LoVo (cell line): ENCODE measurements at regions not wholly inside any gene's neighbourhood (a gene's known extent, or its start where the extent isn't known, plus 50 kb on each side); places are given as distances from the start of the nearest gene placed in this dataset.
"Not testable (repeated sequence)": the region's sequence is repeated elsewhere in the genome, so short reads cannot be mapped to it uniquely, and the experiment has no call there.

Experiments used
- DNase-seq: peaks from one replicate; pipeline ENCODE4 v3.0.0-alpha.2; 2016; ENCODE audit warnings: low spot score

DNA sequence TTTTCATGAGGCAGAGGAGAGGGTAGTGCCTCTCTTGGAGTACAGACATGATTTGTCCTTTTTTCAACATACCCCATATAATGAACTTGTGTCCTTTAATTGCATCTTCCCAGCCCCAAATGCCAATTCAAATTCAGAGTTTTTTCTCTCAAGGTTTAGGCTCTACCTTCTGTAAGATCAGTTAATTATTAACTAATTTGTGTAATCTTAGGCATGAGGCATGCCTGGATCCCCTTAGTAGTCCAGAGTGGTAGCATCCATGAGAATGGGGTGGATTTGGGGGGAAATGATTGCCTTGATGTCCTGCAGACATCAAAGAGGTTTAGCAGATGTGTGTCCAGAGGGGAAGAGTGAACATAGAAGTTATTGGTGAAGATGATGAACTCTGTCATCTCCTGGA is 533.3 kb downstream of the LRRC70 start:
- DNase-seq: peak; percentile 20

DNA sequence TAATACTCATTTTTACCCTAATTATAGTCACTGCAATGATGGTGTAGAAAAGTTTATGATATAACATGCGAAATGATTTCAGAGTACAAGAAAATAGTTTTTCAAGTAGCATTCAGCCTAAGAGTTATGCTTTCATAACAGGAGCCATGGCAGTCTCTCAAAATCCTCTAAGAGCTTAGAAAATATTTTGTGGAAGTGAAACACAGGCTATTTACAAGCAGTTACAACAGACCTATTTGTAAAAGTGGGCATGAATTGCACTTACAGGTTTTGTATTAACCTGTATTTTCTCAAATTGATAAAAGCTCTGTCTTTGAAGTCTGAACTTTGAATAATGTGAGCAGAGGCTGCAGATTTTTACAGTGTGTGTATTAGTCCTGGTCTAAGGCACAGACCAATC is 523.3 kb downstream of the LRRC70 start:
- no peak for DNase-seq

DNA sequence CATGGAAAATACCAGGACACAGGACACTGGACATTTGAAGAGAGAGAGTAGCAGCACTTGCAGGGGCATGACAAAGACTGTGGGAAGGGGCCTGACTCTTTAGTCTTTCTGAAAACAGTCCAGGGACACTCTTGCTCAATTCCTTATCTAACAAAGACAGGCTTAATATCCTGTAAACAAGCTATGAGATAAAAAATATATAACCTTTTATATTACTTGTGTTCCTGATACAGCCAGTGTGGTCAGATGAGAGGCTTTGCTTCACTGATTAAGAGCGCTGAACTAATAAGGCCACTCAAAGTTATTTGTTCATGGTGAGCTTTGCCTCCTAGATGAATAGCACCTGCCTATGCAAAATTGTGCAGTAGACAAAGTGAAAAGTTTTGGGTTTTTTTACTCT is 518.7 kb downstream of the LRRC70 start:
- DNase-seq: no peak

DNA sequence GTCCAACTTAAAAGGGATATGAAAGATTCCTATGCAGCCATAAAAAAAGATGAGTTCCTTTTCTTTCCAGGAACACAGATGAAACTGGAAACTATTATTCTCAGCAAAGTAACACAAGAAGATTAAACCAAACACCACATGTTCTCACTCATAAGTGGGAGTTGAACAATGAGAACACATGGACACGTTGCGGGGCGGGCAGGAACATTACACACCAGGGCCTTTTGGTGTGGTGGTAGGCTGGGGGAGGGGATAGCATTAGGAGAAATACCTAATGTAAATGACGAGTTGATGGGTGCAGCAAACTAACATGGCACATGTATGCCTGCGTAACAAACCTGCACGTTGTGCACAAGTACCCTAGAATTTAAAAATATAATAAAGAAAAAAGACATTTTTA is 516.1 kb downstream of the LRRC70 start:
- no peak for DNase-seq

DNA sequence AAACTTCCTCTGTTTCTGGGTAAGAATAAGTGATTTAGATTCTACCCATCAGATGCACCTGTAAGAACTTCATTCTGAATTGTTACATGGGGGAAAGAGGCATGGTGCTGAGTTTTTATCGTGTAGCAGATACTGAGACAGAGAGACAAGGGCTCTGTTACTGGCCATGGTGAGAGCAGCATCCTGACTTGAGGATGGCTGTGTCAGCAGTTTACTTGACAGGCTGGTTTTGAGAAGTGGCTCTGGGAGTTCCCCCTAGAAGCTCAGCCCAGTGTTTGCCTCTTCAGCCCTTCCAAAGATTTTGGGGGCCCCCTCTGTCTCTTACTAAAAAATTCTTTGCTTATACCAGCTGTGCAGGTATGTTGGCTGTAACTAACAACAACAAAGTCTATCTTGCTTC is 510.5 kb downstream of the LRRC70 start:
- no peak for DNase-seq

DNA sequence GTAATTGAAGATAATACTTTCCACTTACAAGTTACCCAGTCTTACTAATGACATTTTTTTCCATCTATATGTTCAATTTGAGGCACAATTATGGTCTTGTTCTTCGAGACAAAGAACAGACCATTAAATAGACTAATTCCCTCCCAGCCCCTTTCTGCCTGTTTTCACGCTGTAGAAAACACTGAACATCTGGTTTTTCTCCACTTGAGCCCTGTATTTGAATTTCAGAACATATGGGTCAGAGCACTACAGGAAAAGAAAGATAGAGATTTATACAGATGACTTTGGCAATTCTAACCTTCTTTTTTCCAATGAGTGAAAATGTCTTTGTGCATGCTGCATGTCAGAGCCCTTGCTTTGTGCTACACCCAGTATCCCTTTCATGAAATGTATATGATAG is 506.9 kb downstream of the LRRC70 start:
- DNase-seq: no peak

DNA sequence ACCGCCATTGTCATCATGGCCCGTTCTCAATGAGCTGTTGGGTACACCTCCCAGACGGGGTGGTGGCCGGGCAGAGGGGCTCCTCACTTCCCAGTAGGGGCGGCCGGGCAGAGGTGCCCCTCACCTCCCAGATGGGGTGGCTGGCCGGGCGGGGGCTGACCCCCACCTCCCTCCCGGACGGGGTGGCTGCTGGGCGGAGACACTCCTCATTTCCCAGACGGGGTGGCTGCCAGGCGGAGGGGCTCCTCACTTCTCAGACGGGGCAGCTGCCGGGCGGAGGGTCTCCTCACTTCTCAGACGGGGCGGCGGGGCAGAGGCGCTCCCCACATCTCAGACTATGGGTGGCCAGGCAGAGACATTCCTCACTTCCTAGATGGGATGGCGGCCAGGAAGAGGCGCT is 505.1 kb downstream of the LRRC70 start:
- DNase-seq: not testable (repeated sequence)

DNA sequence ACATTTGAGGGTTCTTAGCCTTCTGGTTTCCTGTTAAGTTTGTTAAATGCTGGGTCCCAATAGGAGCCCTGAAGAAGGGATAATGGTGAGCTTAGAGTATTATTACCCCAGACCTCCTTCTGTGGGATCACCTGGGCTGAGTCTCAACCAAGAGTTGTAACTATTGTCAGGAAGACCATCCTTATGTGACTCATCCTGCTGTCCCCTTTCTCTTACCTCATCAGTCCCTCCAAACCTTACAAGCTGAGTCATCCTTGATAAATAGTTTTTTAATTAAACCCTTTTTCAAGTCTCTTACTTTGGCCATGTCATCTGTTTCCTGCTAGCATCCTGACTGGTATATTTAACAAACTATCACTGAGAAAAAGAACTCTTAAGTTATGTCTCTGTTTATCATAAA is 502.8 kb downstream of the LRRC70 start:
- DNase-seq: no peak

DNA sequence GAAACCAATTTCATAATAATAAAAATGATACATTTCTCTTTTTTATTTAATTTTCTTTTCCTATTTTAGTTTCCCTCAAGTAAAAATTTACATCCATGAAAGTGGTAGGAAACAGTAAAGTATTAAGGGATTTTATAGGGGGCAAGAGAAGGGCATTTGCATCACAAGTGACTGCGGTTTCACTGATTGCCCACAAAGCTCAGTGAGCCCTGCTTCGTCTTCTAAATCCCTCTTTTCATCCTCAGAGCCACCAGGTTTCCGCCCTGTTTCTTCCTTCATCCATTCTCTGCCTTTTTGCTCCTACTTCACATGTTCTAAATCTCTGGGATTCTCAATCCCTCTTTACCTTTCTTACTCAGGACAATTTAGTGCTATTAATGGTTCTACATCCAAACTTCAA is 491.4 kb downstream of the LRRC70 start:
- no peak for DNase-seq

DNA sequence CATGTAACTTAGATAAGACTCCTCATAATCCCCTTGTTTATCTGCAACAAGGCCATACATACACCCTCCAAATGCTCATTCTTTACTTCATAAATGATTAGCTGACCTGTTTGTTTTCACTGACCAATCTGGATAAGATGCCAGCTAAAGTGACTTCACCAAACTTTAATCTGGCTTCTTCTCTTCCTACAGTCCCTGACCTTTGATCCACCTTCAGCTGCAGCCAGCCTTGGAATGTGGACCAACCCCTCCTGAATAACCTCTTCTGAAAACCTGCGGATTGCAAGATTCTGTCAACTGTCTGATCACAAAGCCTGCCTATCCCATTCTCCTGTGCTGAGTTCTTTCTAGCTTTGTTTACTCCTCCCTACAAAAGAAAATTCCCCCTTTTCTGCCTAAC is 476.8 kb downstream of the LRRC70 start:
- peak; percentile 45 for DNase-seq

DNA sequence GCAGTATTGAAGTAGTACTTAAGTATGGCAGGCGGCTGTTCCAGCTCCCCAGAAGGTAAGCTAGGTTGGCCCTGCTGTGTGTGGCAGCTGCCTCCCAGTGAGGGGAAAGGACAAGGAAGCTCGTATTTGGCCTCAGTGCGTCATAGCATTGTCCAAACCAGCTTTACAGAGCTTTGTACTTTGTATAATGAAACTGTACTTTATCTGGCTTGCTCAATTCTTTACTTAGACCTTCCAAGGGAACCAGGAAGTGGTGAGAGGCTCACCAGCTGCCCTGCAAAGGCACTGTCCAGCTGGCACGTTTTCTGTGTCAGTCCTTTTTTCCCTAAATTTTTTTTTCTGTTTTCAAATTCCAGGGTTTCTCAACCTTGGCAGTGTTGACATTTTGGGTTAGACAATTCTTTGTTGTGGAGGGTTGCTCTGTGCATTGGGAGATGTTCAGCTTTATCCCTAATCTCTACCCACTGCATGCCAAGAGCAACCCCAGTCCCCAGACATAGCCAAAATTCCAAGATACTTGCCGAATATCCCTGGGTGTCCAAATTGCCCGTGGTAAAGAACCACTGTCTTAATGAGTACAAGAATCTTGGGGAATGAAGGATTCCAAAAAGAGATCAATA is 474.5 kb downstream of the LRRC70 start:
- DNase-seq: no peak

DNA sequence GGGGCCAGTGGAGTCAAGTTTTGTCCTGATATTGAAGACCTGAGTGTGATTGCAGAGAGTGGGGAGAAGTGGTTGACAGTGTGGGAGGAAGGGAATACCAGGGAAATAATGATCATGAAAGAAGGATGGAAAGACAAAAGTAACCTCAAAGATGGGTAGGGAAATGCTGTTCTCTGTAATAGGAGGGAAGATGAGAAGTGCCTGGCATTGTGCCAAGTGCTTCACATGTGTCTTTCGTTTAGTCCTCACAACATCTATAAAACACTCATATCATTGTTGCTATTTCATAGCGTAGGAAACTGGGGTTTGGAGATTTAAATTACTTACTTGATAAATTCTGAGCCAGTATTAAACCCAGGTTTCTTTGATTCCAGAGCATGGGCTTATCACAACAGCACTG is 472.3 kb downstream of the LRRC70 start:
- DNase-seq: no peak

DNA sequence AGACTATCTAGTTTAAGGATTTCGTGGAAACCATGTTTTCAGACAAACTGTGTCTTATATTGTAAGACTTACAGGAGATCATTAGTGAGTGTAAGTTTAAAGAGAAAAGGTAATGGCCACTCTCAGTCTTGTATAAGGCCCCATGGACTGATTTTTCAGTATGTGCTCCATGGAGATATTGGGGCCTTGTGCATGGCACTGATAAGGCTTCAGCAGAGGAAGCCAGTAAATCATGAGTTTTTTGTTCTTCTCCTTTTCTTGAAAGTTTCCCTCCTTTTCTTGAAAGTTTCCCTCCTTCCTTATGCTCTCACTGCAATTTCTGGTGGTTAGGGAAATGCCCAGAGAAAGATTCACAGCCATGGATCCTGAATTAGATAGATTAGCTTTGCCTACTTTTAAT is 471.3 kb downstream of the LRRC70 start:
- DNase-seq: no peak

DNA sequence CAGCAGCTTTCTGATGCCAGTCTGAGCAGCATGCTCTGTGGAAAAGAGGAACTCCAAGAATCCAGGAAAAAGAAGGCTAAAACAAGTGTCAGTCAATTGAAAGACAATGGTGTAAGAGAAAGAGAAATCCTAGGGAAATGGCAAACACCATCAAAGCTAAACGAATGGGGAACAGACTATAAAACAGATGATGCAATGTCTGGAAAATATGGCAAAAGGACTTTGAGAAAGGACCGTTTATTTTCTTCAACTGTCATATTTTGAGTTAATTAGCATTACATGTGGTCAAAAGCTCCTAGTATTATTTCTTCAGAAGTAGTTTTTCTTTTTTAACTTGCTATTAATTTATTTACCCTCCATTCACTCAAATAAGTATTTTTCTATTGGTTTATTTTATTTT is 465.2 kb downstream of the LRRC70 start:
- DNase-seq: no peak

DNA sequence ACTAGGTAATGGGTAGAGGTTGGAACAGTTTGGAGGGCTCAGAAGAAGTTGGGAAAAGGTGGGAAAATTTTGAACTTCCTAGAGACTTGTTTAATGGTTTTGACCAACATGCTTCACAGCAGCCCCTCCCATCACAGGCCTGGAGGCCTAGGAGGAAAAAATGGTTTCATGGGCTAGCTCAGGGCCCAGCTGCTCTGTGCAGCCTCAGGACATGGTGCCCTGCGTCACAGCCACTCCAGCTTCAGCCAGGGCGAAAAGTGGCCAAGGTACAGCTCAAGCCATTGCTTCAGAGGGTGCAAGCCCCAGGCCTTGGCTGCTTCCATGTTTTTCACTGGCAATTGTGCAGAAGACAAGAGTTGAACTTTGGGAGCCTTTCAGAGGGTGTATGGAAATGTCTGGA is 453.7 kb downstream of the LRRC70 start:
- DNase-seq: no peak

DNA sequence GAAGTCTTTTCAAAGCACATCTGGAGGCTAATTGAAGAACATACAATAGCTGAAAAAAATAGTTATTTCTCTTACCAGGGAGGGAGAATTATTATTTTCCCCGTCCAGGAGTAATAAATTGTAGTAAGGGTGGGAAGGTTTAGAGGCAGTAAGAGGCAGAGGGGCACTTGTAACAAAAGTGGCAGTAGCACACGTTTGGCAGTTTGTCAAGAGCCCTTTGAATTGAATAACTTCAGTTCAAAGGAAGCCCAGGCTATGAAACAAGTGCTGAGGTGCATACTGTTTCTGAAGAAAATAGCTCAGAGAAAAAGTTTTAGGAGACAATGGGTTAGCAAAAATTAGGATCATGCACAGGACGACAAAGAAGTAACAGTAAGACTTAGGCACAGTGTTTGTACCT is 451.3 kb downstream of the LRRC70 start:
- DNase-seq: no peak

DNA sequence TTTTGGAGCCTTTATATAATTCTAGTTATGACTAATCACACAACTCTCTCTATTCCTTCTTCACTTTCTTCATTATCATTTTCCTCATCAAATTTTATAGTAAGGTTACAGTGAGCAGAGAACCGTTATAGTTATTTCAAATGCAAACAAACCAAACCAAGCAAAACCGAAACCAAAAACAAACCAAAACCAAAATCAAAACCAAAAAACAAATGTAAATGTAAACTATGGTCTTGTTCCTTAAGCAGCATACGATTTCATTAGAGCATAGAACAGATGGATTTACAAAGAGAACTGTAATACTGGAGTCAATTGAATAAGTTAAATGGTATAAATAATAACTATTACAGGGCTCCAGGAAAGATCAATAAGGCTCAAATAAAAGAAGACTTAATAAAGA is 447.1 kb downstream of the LRRC70 start:
- no peak for DNase-seq

DNA sequence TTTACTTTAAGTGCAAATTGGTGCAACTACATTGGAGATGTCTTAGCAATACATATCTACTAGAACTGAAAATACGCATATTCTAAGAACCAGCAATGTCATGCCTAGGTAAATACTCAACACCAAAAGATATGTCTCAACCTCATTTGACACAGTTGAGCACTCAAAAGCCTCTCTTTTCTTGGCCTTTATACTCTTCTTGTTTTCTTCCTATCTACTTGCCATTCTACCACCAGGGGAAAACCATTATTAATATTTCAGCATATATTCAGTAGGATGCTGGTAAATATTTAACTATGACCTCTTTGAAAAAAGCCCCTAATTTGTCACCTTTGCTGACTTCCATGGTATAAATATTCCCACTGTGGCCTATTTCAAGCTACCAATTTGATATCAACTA is 443.8 kb downstream of the LRRC70 start:
- no peak for DNase-seq

DNA sequence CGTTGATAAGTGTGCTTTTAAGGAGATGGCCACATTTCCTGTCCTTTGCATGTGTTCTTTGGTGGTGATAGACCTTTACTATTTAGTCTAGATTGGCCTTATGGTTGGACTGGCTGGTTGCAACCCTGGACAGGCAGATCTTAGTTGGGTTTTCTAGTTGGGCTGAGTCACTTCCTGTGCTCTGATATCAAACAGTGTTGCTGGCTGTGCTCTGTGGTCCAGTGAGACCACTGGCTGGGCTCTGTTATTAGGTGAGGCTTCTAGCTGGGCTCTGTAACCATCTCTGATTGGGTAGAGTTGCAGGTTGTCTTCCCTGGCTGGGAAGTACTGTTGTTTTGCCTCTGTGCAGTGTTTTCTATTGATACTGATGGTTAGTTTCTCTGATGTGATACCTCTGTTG is 432.5 kb downstream of the LRRC70 start:
- no peak for DNase-seq

DNA sequence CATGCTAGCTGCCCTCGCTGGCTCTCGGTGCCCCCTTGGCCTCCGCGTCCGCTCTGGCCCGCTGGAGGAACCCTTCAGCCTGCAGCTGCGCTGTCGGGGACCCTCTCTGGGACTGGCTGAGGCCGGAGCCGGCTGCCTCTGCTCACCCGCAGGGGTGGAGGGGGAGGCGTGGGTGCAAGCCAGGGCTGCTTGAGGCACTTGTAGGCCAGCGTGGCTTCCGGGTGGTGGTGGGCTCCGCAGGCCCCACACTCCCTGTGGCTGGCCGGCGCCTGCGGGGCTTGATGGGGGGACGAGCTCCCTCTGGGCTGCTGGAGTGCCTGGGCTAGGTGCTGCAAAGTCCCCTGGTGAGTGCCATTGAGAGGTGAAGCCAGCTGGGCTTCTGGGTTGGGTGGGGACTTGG is 429.6 kb downstream of the LRRC70 start:
- no peak for DNase-seq

DNA sequence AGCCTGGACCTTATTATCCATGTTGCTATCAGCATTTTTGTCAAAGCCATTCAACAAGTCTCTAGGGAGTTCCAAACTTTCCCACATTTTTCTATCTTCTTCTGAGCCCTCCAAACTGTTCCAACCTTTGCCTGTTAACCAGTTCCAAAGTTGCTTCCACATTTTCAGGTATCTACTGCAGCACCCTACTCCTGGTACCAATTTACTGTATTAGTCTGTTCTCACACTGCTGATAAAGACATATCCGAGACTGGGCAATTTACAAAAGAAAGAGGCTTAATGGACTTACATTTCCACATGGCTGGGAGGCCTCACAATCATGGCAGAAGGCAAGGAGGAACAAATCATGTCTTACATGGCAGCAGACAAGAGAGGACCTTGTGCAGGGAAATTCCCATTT is 416.2 kb downstream of the LRRC70 start:
- not testable (repeated sequence) for DNase-seq

DNA sequence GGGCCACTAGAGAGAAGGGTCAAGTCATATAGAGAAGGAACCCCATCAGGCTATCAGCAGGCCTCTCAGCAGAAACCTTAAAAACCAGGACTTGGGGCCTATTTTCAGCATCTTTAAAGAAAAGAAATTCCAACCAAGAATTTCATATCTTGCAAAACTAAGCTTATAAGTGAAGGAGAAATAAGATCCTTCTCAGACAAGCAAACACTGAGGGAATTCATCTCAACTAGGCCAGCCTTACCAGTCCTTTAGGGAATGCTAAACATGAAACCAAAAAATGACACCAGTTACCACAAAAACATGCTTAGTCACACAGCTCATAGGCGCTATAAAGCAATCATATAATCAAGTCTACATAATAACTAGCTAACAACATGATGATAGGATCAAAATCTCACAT is 407.1 kb downstream of the LRRC70 start:
- no peak for DNase-seq

DNA sequence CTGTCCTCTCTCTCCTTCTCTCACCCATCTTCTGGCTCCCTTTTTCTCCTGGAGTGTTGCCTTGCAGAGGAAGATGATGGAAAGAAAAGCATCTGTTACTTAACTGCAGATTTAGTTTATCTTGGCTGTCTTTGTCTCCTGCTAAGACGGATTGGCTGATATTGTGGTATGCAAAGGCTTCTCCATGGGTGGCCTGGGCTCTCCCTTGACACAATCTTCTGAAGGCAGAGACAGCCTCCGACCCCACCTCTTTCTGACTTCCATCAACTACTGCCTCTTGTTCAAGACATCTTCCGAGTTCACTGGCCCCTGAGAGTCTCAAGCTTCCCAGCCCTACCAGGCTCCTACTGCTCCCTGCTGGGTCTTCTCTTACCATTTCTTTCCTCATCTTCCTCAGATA is 403.7 kb downstream of the LRRC70 start:
- no peak for DNase-seq

DNA sequence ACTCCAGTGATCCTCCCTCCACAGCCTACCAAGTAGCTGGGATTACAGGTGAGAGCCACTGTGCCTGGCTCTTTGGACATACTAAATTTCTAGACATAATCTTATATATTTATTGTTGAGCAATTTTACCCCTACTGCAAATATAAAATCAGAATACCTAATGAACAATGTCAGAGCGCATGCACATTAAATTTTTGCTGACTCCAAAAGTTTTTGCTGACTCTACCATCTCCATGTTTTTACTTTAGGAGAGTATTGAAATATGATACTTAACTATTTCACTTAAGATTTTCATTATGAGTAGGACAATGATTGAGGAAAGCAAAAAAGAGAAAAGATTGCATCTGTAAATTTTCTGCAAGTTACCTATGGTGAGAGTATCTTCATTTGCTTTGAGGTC is 402.3 kb downstream of the LRRC70 start:
- DNase-seq: no peak

DNA sequence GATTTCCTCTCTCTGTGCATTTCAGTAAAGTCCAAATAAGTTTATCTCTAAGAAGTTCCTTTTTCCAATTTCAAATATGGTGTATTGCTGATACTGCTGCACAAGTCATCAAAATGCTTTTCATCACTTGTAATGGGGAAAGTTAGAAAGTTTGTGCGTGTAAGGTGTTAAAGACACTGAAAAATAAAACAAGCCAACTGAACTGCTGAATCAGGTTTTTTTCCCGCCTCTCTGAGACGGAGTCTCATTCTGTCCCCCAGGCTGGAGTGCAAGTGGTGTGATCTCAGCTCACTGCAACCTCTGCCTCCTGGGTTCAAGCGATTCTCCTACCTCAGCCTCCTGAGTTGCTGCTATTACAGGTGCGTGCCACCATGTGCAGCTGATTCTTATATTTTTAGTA is 400.9 kb downstream of the LRRC70 start:
- DNase-seq: no peak
